GM12873 (cell line): ENCODE measurements at regions not wholly inside any gene's neighbourhood (a gene's known extent, or its start where the extent isn't known, plus 50 kb on each side); places are given as distances from the start of the nearest gene placed in this dataset.

ENCODE experiments used
- TF ChIP-seq, protein P1 (sequence below): IDR thresholded peaks from 2 replicates; pipeline ENCODE4 v1.5.1; 2012; ENCODE audit warnings: low read depth, mild to moderate bottlenecking, moderate library complexity, low read length, control low read depth; ENCODE audit not compliant: insufficient read depth; ENCODE audit errors: missing control alignments

DNA sequence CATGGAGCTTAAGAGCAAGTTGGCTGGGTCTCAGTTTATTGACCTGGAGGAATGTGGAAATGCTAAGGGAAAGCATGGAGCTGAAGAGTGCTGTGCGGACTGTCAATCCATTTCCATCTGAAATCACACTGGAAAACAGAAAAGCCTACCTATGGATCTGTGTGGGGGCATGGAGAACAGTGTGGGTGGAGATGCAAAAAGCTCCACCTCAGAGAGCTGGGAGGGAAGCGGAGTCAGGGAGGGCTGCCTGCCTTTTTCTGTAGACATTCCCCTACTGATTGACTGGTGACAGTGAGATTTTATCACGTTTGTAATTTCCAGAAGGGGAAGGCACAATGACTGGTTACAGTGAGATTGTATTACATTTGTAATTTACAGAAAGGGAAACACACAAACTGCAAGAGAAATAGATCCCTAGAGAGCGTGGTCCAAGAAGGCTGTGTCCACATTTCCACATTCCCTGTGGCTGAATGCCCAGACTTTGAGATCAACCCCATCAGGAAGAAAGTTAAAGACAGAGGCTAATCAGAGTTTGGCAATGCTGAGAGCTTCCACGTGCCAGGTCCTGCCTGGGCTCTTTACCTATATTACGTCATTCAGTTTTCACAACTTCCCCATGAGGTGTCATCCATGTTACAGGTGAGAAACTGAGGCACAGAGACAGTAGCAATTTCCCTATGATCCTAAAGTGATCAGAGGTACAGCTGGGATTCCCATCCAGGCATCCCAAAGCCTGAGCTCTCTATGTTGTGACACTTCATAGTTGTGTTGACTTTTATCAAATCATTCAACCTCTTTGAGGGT lies 67.7 kb upstream of the NSMCE3 start:
- TF ChIP-seq, protein P1, sequence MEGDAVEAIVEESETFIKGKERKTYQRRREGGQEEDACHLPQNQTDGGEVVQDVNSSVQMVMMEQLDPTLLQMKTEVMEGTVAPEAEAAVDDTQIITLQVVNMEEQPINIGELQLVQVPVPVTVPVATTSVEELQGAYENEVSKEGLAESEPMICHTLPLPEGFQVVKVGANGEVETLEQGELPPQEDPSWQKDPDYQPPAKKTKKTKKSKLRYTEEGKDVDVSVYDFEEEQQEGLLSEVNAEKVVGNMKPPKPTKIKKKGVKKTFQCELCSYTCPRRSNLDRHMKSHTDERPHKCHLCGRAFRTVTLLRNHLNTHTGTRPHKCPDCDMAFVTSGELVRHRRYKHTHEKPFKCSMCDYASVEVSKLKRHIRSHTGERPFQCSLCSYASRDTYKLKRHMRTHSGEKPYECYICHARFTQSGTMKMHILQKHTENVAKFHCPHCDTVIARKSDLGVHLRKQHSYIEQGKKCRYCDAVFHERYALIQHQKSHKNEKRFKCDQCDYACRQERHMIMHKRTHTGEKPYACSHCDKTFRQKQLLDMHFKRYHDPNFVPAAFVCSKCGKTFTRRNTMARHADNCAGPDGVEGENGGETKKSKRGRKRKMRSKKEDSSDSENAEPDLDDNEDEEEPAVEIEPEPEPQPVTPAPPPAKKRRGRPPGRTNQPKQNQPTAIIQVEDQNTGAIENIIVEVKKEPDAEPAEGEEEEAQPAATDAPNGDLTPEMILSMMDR: no peak

DNA sequence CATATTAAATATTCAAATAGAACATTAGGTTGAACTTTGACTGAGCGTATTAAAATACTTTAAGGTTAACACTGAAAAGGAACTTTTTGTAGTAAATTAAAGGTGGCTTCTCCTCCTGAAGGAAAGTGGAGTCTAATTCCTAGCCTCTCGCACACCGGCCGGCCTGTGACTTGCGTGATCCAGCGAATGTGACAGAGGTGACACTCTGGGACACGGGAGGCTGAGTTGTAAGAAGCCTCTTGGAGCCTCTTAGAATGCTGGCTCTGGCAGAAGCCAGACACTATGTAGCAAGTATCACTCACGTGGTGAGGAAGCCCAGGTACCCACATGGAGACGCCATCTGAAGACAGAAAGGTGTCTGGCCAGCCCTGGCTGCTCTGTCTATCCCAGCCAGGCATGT lies 64.9 kb upstream of the NSMCE3 start:
- TF ChIP-seq, protein P1: no peak

DNA sequence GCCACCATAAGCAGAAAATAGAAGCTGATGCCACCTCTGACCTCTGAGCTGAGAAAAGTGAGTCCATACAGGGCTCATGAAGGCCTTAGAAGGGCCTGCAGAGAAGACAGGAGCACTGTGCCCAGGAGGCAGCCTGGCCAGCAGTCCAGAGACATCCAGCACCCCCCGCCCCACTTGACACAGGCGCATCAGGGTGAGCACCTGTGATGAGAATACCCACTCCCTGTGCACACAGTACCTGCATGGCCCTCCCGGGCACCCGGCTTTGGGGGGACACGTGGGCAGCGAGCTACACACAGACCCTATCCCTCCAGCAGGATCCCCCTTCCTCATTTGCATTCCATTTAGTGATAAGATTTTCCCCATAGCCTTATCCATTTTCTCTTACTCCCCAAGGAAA lies 63.6 kb upstream of the NSMCE3 start:
- TF ChIP-seq, protein P1: no peak

DNA sequence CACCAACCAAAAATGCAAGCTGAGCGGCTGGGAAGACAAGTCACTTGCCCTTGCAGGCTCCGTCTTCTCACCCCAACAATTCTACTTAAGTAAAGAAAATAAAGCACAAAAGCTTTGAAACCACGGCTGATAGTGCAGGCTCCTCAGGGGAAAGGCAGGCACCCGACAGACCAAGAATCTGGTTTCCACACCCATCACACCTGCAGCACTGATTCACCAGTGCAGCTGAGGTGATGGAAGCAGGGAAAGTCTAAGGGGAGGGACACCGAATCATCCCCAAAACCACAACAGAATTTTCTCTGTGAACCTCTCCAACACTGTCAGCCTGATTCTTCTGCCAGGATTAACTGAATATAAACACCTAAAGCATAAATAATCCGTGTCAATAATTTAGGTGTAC lies 62.0 kb upstream of the NSMCE3 start:
- TF ChIP-seq, protein P1: no peak

DNA sequence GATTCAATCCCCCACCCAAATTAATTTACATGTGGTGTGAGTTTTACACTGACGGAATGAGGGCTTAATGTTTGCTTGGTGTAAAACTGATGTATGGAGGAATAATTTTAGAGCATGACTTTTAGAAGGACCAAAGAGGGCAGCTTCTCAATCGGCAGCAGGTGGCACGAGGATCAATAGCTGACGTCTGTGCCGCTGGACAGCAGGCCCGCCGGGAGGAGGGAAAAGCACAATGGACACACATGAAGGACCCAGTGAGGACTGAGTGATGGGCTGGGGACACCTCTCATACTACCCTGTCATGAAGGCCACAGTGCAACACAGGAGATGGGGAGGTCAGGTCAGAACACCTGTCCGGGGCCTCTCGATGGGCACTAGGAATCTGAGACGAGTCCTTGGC lies 61.4 kb upstream of the NSMCE3 start:
- TF ChIP-seq, protein P1: no peak

DNA sequence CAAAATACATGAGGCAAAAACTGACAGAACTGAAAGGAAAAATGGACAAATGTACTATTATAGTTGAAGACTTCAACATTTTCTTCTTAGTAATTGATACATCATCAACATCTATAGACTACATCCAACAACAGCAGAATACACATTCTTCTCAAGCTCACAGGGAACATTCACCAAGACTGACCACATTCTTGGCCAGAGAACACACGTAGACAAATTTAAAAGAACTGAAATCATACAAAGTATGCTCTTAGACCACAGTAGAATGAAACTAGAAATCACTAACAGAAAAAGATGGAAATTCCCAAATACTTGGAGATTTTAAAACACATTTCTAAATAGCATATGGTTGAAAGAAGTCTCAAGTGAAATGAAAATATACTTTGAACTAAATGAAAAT lies 55.1 kb upstream of the NSMCE3 start:
- TF ChIP-seq, protein P1: no peak

DNA sequence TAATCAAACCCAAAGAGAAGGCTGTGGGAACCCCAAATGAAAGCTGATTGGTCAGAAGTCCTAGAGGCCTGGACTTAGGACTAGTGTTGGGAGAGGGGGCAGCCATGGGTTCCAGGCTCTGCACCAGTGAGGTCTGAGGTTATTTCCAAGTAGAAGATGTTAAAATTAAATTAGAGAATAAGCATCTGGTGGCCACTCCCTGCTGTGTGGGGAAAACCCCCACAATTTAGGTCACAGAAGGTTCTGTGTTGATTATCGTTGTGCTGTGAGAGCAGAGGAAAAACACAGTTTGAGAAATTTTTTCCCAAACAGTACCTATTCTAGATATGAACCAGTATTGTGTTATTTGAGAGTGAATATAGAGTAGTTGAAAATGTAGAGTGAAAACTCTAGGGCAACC lies 53.9 kb upstream of the NSMCE3 start:
- TF ChIP-seq, protein P1: no peak
